Fibroblast of the aortic adventitia (primary cell): ENCODE measurements at regions not wholly inside any gene's neighbourhood (a gene's known extent, or its start where the extent isn't known, plus 50 kb on each side); places are given as distances from the start of the nearest gene placed in this dataset.

ENCODE experiments used
- DNase-seq: peaks from one replicate; pipeline ENCODE4 v3.0.0-alpha.2; 2010; ENCODE audit warnings: low read depth
- H3K4me3 ChIP-seq: 2 replicates; pipeline ENCODE4 v1.5.1; 2011; ENCODE audit warnings: low read depth, mild to moderate bottlenecking, control low read depth, low read length, moderate library complexity
- CTCF ChIP-seq: IDR thresholded peaks from 2 replicates; pipeline ENCODE4 v1.5.1; 2011; ENCODE audit warnings: mild to moderate bottlenecking, low read length, control low read depth, inconsistent platforms; ENCODE audit not compliant: insufficient read depth

- no peak for TF ChIP-seq CTCF
- H3K4me3 ChIP-seq: no peak overlapping the region
- peak; percentile 4 for DNase-seq
Measured at GRCh38 chr7:123351516-123352505, 152.0 kb upstream of the SLC13A1 start.

DNA sequence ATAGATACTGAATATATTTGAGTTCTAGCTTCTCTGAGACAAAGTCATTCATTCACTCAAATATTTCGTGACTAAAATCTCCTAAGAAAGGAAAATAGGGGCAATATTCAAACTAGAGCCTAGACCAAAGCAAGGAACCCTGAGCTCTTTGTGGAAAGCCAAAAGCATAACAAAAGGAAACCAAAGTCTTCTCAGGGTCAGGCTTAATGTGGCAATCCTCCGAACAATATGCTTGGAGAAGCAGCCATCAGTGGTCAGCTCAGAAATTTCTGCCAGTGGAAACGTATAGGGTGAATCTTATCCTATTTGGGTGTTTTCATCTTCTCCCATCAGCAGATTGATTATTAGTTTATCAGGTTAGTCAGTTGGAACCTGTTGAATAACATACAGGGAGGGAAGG lies 151.3 kb upstream of the SLC13A1 start:
- TF ChIP-seq CTCF: no peak
- DNase-seq: no peak
- H3K4me3 ChIP-seq: no peak overlapping the region

GRCh38 chr7:123348690-123349089 lies 148.9 kb upstream of the SLC13A1 start:
- no peak for DNase-seq
- TF ChIP-seq CTCF: no peak
- no peak overlapping the region for H3K4me3 ChIP-seq

- no peak overlapping the region for H3K4me3 ChIP-seq
- TF ChIP-seq CTCF: no peak
- DNase-seq: no peak
Measured at GRCh38 chr7:123346766-123347165, 147.0 kb upstream of the SLC13A1 start.

DNA sequence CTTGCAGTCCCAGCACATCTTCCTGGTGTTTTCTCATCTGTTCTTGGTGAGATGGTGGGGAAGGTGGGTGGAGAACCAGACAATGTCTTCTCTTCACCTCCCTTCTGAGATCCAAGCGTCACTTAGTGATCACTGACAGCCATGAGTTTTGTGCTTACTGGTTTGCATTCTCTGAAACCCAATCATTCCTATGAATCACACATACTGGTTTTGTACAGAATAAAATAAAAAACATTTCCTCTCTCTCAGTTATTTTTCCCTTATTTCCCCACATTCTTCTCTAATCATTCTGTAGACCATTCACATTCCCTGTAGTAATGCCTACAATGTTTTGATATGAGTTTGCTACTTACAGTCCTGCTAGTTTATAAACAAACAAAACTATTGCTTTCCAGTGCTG lies 143.8 kb upstream of the SLC13A1 start:
- no peak for TF ChIP-seq CTCF
- H3K4me3 ChIP-seq: no peak overlapping the region
- no peak for DNase-seq

- no peak overlapping the region for H3K4me3 ChIP-seq
- DNase-seq: no peak
- no peak for TF ChIP-seq CTCF
Measured at GRCh38 chr7:123341102-123341501, 141.3 kb upstream of the SLC13A1 start.
